ENCODE measurements at regions not wholly inside any gene's neighbourhood (a gene's known extent, or its start where the extent isn't known, plus 50 kb on each side); places are given as distances from the start of the nearest gene placed in this dataset.
A peak's percentile ranks its signal among the peaks of the same experiment; 100 is the strongest.
"Not testable (repeated sequence)": the region's sequence is repeated elsewhere in the genome, so short reads cannot be mapped to it uniquely, and the experiment has no call there.

GRCh38 chr4:1552451-1552850 lies 131.7 kb downstream of the FAM53A start:
- FAIRE-seq (no peak), DNase-seq (ENCODE audit: insufficient read length, low spot score) (no peak)
- TF ChIP-seq SPI1 (IDR thresholded peaks at IDR 0.05; ENCODE audit: low read depth, low read length): no peak
- no peak for TF ChIP-seq PAX5 (IDR thresholded peaks at IDR 0.05; ENCODE audit: insufficient read depth, low read length, severe bottlenecking)
- no peak for TF ChIP-seq POLR2AphosphoS5 (IDR thresholded peaks at IDR 0.05; ENCODE audit: low read depth, low read length)
- no peak for TF ChIP-seq POU2F2 (IDR thresholded peaks at IDR 0.05; ENCODE audit: low read depth, low read length)
- no peak for TF ChIP-seq POLR2A (IDR thresholded peaks at IDR 0.05; ENCODE audit: low read depth, low read length)
- TF ChIP-seq TAF1 (IDR thresholded peaks at IDR 0.05; ENCODE audit: low read depth, low read length): no peak

- DNase-seq (ENCODE audit: insufficient read length, low spot score) (no peak), FAIRE-seq (no peak)
- TF ChIP-seq POLR2A (IDR thresholded peaks at IDR 0.05; ENCODE audit: low read depth, low read length) (no peak), POLR2AphosphoS5 (IDR thresholded peaks at IDR 0.05; ENCODE audit: low read depth, low read length) (no peak), PAX5 (IDR thresholded peaks at IDR 0.05; ENCODE audit: insufficient read depth, low read length, severe bottlenecking) (no peak), TAF1 (IDR thresholded peaks at IDR 0.05; ENCODE audit: low read depth, low read length) (no peak), SPI1 (IDR thresholded peaks at IDR 0.05; ENCODE audit: low read depth, low read length) (no peak), POU2F2 (IDR thresholded peaks at IDR 0.05; ENCODE audit: low read depth, low read length) (no peak)
Observed at GRCh38 chr4:1551211-1551610, 132.9 kb downstream of the FAM53A start.

GRCh38 chr4:1550122-1551070 lies 133.7 kb downstream of the FAM53A start:
- DNase-seq (ENCODE audit: insufficient read length, low spot score) (no peak), FAIRE-seq (no peak)
- no peak for TF ChIP-seq POU2F2 (IDR thresholded peaks at IDR 0.05; ENCODE audit: low read depth, low read length)
- no peak for TF ChIP-seq POLR2AphosphoS5 (IDR thresholded peaks at IDR 0.05; ENCODE audit: low read depth, low read length)
- no peak for TF ChIP-seq SPI1 (IDR thresholded peaks at IDR 0.05; ENCODE audit: low read depth, low read length)
- no peak for TF ChIP-seq PAX5 (IDR thresholded peaks at IDR 0.05; ENCODE audit: insufficient read depth, low read length, severe bottlenecking)
- no peak for TF ChIP-seq TAF1 (IDR thresholded peaks at IDR 0.05; ENCODE audit: low read depth, low read length)
- no peak for TF ChIP-seq POLR2A (IDR thresholded peaks at IDR 0.05; ENCODE audit: low read depth, low read length)

- no peak for DNase-seq (ENCODE audit: insufficient read length, low spot score)
- no peak for FAIRE-seq
- TF ChIP-seq PAX5 (IDR thresholded peaks at IDR 0.05; ENCODE audit: insufficient read depth, low read length, severe bottlenecking) (no peak), POLR2A (IDR thresholded peaks at IDR 0.05; ENCODE audit: low read depth, low read length) (no peak), TAF1 (IDR thresholded peaks at IDR 0.05; ENCODE audit: low read depth, low read length) (no peak), POU2F2 (IDR thresholded peaks at IDR 0.05; ENCODE audit: low read depth, low read length) (no peak), SPI1 (IDR thresholded peaks at IDR 0.05; ENCODE audit: low read depth, low read length) (no peak), POLR2AphosphoS5 (IDR thresholded peaks at IDR 0.05; ENCODE audit: low read depth, low read length) (no peak)
Observed at GRCh38 chr4:1549638-1550035, 134.5 kb downstream of the FAM53A start.

GRCh38 chr4:1548827-1549637 lies 135.1 kb downstream of the FAM53A start:
- FAIRE-seq: peak; percentile 31
- DNase-seq (ENCODE audit: insufficient read length, low spot score): peak; percentile 77

GRCh38 chr4:1547856-1548826 lies 136.0 kb downstream of the FAM53A start:
- TF ChIP-seq SPI1 (IDR thresholded peaks at IDR 0.05; ENCODE audit: low read depth, low read length) (no peak), TAF1 (IDR thresholded peaks at IDR 0.05; ENCODE audit: low read depth, low read length) (no peak), POLR2A (IDR thresholded peaks at IDR 0.05; ENCODE audit: low read depth, low read length) (no peak), PAX5 (IDR thresholded peaks at IDR 0.05; ENCODE audit: insufficient read depth, low read length, severe bottlenecking) (no peak), POU2F2 (IDR thresholded peaks at IDR 0.05; ENCODE audit: low read depth, low read length) (no peak), POLR2AphosphoS5 (IDR thresholded peaks at IDR 0.05; ENCODE audit: low read depth, low read length) (no peak)
- DNase-seq (ENCODE audit: insufficient read length, low spot score): no peak

GRCh38 chr4:1547131-1547855 lies 136.8 kb downstream of the FAM53A start:
- DNase-seq (ENCODE audit: insufficient read length, low spot score): no peak
- TF ChIP-seq POLR2AphosphoS5 (IDR thresholded peaks at IDR 0.05; ENCODE audit: low read depth, low read length) (no peak), PAX5 (IDR thresholded peaks at IDR 0.05; ENCODE audit: insufficient read depth, low read length, severe bottlenecking) (no peak), POLR2A (IDR thresholded peaks at IDR 0.05; ENCODE audit: low read depth, low read length) (no peak), TAF1 (IDR thresholded peaks at IDR 0.05; ENCODE audit: low read depth, low read length) (no peak), SPI1 (IDR thresholded peaks at IDR 0.05; ENCODE audit: low read depth, low read length) (no peak), POU2F2 (IDR thresholded peaks at IDR 0.05; ENCODE audit: low read depth, low read length) (no peak)
- no peak for FAIRE-seq

More at GRCh38 chr4:1547856-1548826, 136.0 kb downstream of the FAM53A start:
- FAIRE-seq: no peak

- DNase-seq (ENCODE audit: insufficient read length, low spot score): no peak
- TF ChIP-seq TAF1 (IDR thresholded peaks at IDR 0.05; ENCODE audit: low read depth, low read length): no peak
- TF ChIP-seq POLR2AphosphoS5 (IDR thresholded peaks at IDR 0.05; ENCODE audit: low read depth, low read length): no peak
- TF ChIP-seq POU2F2 (IDR thresholded peaks at IDR 0.05; ENCODE audit: low read depth, low read length): no peak
- TF ChIP-seq SPI1 (IDR thresholded peaks at IDR 0.05; ENCODE audit: low read depth, low read length): no peak
- no peak for TF ChIP-seq PAX5 (IDR thresholded peaks at IDR 0.05; ENCODE audit: insufficient read depth, low read length, severe bottlenecking)
- TF ChIP-seq POLR2A (IDR thresholded peaks at IDR 0.05; ENCODE audit: low read depth, low read length): no peak
- FAIRE-seq: no peak
Observed at GRCh38 chr4:1544861-1545281, 138.6 kb upstream of the NKX1-1 start.

GRCh38 chr4:1544435-1544834 lies 138.2 kb upstream of the NKX1-1 start:
- not testable (repeated sequence) for FAIRE-seq; DNase-seq (ENCODE audit: insufficient read length, low spot score)

Measured in GM12891 (cell line).